OCI-LY7 (cell line): ENCODE measurements at regions not wholly inside any gene's neighbourhood (a gene's known extent, or its start where the extent isn't known, plus 50 kb on each side); places are given as distances from the start of the nearest gene placed in this dataset.

ENCODE experiments used
- BruUV-seq: library from RNA; stranded (reverse); fragments of 400-500 nt; replicated peaks from 2 replicates; lab custom pipeline; 2021; lab: Mats Ljungman, UMichigan
- CTCF ChIA-PET: fragments of 300-600 bp; sonication (Branson Sonifier 250); formaldehyde crosslinking; loops from one replicate; lab custom pipeline; 2022; ENCODE audit warnings: antibody characterized with exemption; ENCODE audit not compliant: unreplicated experiment; lab: Charles Lee
- POLR2A ChIA-PET: fragments of 300-600 bp; sonication (Branson Sonifier 250); formaldehyde crosslinking; loops from one replicate; lab custom pipeline; 2022; ENCODE audit warnings: antibody characterized with exemption; lab: Charles Lee
- DNase-seq: peaks from one replicate; pipeline ENCODE4 v3.0.0-alpha.2; 2015; ENCODE audit warnings: low spot score
- H2AFZ ChIP-seq: fragments of 200-600 bp; sonication (generic), shearing (Covaris generic); 2 replicates; pipeline ENCODE4 v1.6.1; 2014; ENCODE audit warnings: mild to moderate bottlenecking, antibody characterized with exemption, low read length, moderate library complexity
- H3K27ac ChIP-seq: fragments of 200-600 bp; sonication (generic); 2 replicates; pipeline ENCODE4 v1.5.1; 2014; ENCODE audit warnings: mixed run types, low read depth, mild to moderate bottlenecking, moderate library complexity, low read length, inconsistent platforms; ENCODE audit not compliant: poor library complexity, severe bottlenecking
- H3K36me3 ChIP-seq: fragments of 200-600 bp; sonication (generic); 2 replicates; pipeline ENCODE4 v1.6.1; 2014; ENCODE audit warnings: mild to moderate bottlenecking, antibody characterized with exemption, low read length, moderate library complexity, mixed read lengths; ENCODE audit not compliant: insufficient read depth
- H3K4me1 ChIP-seq: fragments of 200-600 bp; sonication (generic); 2 replicates; pipeline ENCODE4 v1.5.1; 2014; ENCODE audit warnings: mild to moderate bottlenecking, low read length; ENCODE audit not compliant: insufficient read depth, poor library complexity, severe bottlenecking
- H3K4me2 ChIP-seq: fragments of 200-600 bp; sonication (generic); 2 replicates; pipeline ENCODE4 v1.6.1; 2014; ENCODE audit warnings: mild to moderate bottlenecking, low read length
- H3K4me3 ChIP-seq: fragments of 200-600 bp; sonication (generic); 2 replicates; pipeline ENCODE4 v1.5.1; 2014; ENCODE audit warnings: mild to moderate bottlenecking, low read depth, low read length; ENCODE audit not compliant: poor library complexity, severe bottlenecking
- H3K79me2 ChIP-seq: fragments of 200-600 bp; sonication (generic); 2 replicates; pipeline ENCODE4 v1.6.1; 2016; ENCODE audit warnings: low read depth, mild to moderate bottlenecking, low read length, moderate library complexity, mixed read lengths; ENCODE audit not compliant: insufficient read depth
- H3K9me2 ChIP-seq: fragments of 200-600 bp; sonication (generic); 2 replicates; pipeline ENCODE4 v1.6.1; 2016; ENCODE audit warnings: mild to moderate bottlenecking, low read length, mixed read lengths; ENCODE audit not compliant: insufficient read depth
- H3K9me3 ChIP-seq: fragments of 200-600 bp; sonication (generic); 2 replicates; pipeline ENCODE4 v1.6.1; 2014; ENCODE audit warnings: mild to moderate bottlenecking, mixed run types, low read length, mixed read lengths
- H4K20me1 ChIP-seq: fragments of 200-600 bp; sonication (generic); 2 replicates; pipeline ENCODE4 v1.6.1; 2014; ENCODE audit warnings: mild to moderate bottlenecking, antibody characterized with exemption, low read length, moderate library complexity, mixed read lengths; ENCODE audit not compliant: insufficient read depth
- EZH2phosphoT487 ChIP-seq: fragments of 200-600 bp; sonication (generic); IDR thresholded peaks from 2 replicates; pipeline ENCODE4 v1.6.1; 2018; ENCODE audit warnings: low read depth, borderline replicate concordance, mild to moderate bottlenecking, mixed run types, antibody characterized with exemption, low read length, moderate library complexity, mixed read lengths
- intact Hi-C: fragments of 100-400 bp; cut with micrococcal nuclease; formaldehyde crosslinking; loops from one replicate; pipeline ENCODE4 v1.10.0; 2022; ENCODE audit not compliant: unreplicated experiment
- TF ChIP-seq, protein P1 (sequence below): fragments of 200-600 bp; sonication (generic); conservative IDR thresholded peaks from 2 replicates; pipeline ENCODE4 v1.5.1; 2014; ENCODE audit warnings: mild to moderate bottlenecking, antibody characterized with exemption, low read length, moderate library complexity, mixed read lengths

GRCh38 chr2:7967707-7968405, 714.0 kb upstream of the ID2 start:
- intact Hi-C loops, result no loop called here
- TF ChIP-seq EZH2phosphoT487, result no peak
- DNase-seq, result no peak
- H3K27ac ChIP-seq, result no peak overlapping the region
- H3K9me3 ChIP-seq, result 0 out of 2 replicates have a peak, but pooled peaks cover 9% of the 10 kb centered on the region
- ChIA-PET POLR2A (interaction anchor here (1.0 kb wide), 1 partner anchor 23 kb away, joined by 4 read pairs; no protein-coding TSS in a partner anchor), CTCF (no interaction called here)
- no peak overlapping the region for H3K4me3 ChIP-seq
- no peak overlapping the region for H2AFZ ChIP-seq
- no peaks in the 10 kb centered on the region for H3K4me1 ChIP-seq
- H3K4me2 ChIP-seq, result no peak overlapping the region
- H3K79me2 ChIP-seq, result no peaks in the 10 kb centered on the region
- no peaks in the 10 kb centered on the region for H3K36me3 ChIP-seq
- no peaks in the 10 kb centered on the region for H4K20me1 ChIP-seq
- no TSS peak for BruUV-seq
- no peaks in the 10 kb centered on the region for H3K9me2 ChIP-seq

- Histone ChIP-seq H3K27ac (no peak overlapping the region), H3K9me2 (no peaks in the 10 kb centered on the region), H3K4me3 (no peak overlapping the region), H3K9me3 (0 out of 2 replicates have a peak, but pooled peaks cover 9% of the 10 kb centered on the region), H4K20me1 (no peaks in the 10 kb centered on the region), H3K4me2 (no peak overlapping the region), H2AFZ (no peak overlapping the region), H3K36me3 (no peaks in the 10 kb centered on the region), H3K79me2 (no peaks in the 10 kb centered on the region), H3K4me1 (no peaks in the 10 kb centered on the region)
- no TSS peak for BruUV-seq
- DNase-seq, result no peak
- TF ChIP-seq, protein P1, sequence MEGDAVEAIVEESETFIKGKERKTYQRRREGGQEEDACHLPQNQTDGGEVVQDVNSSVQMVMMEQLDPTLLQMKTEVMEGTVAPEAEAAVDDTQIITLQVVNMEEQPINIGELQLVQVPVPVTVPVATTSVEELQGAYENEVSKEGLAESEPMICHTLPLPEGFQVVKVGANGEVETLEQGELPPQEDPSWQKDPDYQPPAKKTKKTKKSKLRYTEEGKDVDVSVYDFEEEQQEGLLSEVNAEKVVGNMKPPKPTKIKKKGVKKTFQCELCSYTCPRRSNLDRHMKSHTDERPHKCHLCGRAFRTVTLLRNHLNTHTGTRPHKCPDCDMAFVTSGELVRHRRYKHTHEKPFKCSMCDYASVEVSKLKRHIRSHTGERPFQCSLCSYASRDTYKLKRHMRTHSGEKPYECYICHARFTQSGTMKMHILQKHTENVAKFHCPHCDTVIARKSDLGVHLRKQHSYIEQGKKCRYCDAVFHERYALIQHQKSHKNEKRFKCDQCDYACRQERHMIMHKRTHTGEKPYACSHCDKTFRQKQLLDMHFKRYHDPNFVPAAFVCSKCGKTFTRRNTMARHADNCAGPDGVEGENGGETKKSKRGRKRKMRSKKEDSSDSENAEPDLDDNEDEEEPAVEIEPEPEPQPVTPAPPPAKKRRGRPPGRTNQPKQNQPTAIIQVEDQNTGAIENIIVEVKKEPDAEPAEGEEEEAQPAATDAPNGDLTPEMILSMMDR, result no peak
- TF ChIP-seq EZH2phosphoT487, result no peak
- CTCF ChIA-PET, result interaction anchor here (0.6 kb wide), 1 partner anchor 298 kb away, joined by 3 read pairs; no protein-coding TSS in a partner anchor
- intact Hi-C loops, result no loop called here
- POLR2A ChIA-PET, result interaction anchor here (1.0 kb wide), 1 partner anchor 19 kb away, joined by 3 read pairs; no protein-coding TSS in a partner anchor
Observed at GRCh38 chr2:7969756-7970515, 711.9 kb upstream of the ID2 start.

DNA sequence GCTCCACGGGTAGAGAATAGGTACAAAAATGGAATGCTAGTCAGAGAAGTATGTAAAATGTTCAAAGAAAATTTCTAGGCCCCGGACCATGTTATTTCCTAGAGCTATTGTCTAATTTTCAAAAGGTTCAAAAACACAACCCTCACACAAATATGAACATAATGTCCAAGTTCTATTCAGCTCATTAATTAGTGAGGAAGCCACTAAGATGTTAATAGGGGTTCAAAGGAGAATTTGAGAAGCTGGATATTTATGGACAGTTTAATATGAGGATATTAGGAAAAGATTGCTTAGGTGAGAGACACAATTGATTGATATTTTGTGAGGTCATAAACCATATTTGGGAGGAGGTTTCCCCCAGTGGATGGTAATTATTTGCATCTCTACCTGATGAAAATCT, 710.6 kb upstream of the ID2 start:
- Histone ChIP-seq H3K9me2 (no peaks in the 10 kb centered on the region), H3K27ac (no peak overlapping the region), H3K4me1 (no peaks in the 10 kb centered on the region), H3K9me3 (0 out of 2 replicates have a peak, but pooled peaks cover 9% of the 10 kb centered on the region), H3K79me2 (no peaks in the 10 kb centered on the region), H2AFZ (no peak overlapping the region), H3K4me2 (no peak overlapping the region), H3K4me3 (no peak overlapping the region), H4K20me1 (no peaks in the 10 kb centered on the region), H3K36me3 (no peaks in the 10 kb centered on the region)
- TF ChIP-seq, protein P1, result no peak
- DNase-seq, result no peak
- ChIA-PET POLR2A (interaction anchor here (0.6 to 2.1 kb wide), 7 partner anchors 8 to 32 kb away, joined by 3 to 5 read pairs (median 3); no protein-coding TSS in a partner anchor), CTCF (no interaction called here)
- BruUV-seq, result no TSS peak
- intact Hi-C loops, result no loop called here
